CD14-positive monocyte (primary cell): ENCODE measurements at regions not wholly inside any gene's neighbourhood (a gene's known extent, or its start where the extent isn't known, plus 50 kb on each side); places are given as distances from the start of the nearest gene placed in this dataset.

Experiments
- DNase-seq, 3 donors: peaks; one replicate each; pipeline ENCODE4 v3.0.0-alpha.2; 2011 to 2022
- H2AFZ ChIP-seq: 2 replicates; pipeline ENCODE4 v1.6.0; 2012; ENCODE audit warnings: mild to moderate bottlenecking, low read depth, low read length, inconsistent platforms; ENCODE audit not compliant: insufficient read depth, poor library complexity, severe bottlenecking
- H3K27ac ChIP-seq, 2 donors: 1 replicate in 1 of 2; 2 replicates in 1 of 2; pipeline ENCODE4 v1.5.1; 2012 to 2013; ENCODE audit warnings: low read length in 2 of 2, control low read depth in 1 of 2, inconsistent platforms in 1 of 2, low read depth in 1 of 2, mild to moderate bottlenecking in 1 of 2
- H3K27me3 ChIP-seq, 2 donors: one replicate each; pipeline versions ENCODE4 v1.6.0 to v1.6.1; 2011 to 2013; ENCODE audit warnings: low read length in 2 of 2; ENCODE audit not compliant: control insufficient read depth in 2 of 2, insufficient read depth in 2 of 2
- H3K36me3 ChIP-seq, 2 donors: replicated peaks in 1 of 2; 1 replicate in 1 of 2; 2 replicates in 1 of 2; pipeline versions ENCODE4 v1.5.1 to v1.6.1; 2012 to 2013; ENCODE audit warnings: low read length in 2 of 2, control low read depth in 1 of 2, inconsistent platforms in 1 of 2, mild to moderate bottlenecking in 1 of 2; ENCODE audit not compliant: insufficient read depth in 2 of 2, control insufficient read depth in 1 of 2
- H3K4me1 ChIP-seq, 2 donors: 1 replicate in 1 of 2; 2 replicates in 1 of 2; pipeline versions ENCODE4 v1.5.1 to v1.6.1; 2012 to 2013; ENCODE audit warnings: low read length in 2 of 2, control low read depth in 1 of 2, inconsistent platforms in 1 of 2, mild to moderate bottlenecking in 1 of 2, moderate library complexity in 1 of 2; ENCODE audit not compliant: insufficient read depth in 2 of 2, control insufficient read depth in 1 of 2
- H3K4me2 ChIP-seq: replicated peaks from 2 replicates; pipeline ENCODE3; 2012; ENCODE audit warnings: low read length, moderate library complexity, mild to moderate bottlenecking; ENCODE audit not compliant: poor library complexity, severe bottlenecking; ENCODE audit errors: extremely low read depth
- H3K4me3 ChIP-seq, 3 experiments: fragments of 200-600 bp in 1 of 3; sonication (generic) in 1 of 3; replicated peaks in 1 of 3; 1 replicate in 2 of 3; 2 replicates in 1 of 3; pipeline ENCODE4 v1.5.1; 2011 to 2013; ENCODE audit warnings: low read length in 3 of 3, mild to moderate bottlenecking in 3 of 3, control low read depth in 2 of 3, low read depth in 2 of 3, inconsistent platforms in 1 of 3, moderate library complexity in 1 of 3
- H3K79me2 ChIP-seq: 2 replicates; pipeline ENCODE4 v1.6.0; 2012; ENCODE audit warnings: mild to moderate bottlenecking, control low read depth, inconsistent platforms, low read length, moderate library complexity; ENCODE audit not compliant: insufficient read depth
- H3K9ac ChIP-seq: 2 replicates; pipeline ENCODE4 v1.6.0; 2017; ENCODE audit warnings: low read length, mild to moderate bottlenecking; ENCODE audit not compliant: insufficient read depth, poor library complexity, severe bottlenecking
- H3K9me3 ChIP-seq, 2 donors: replicated peaks in 1 of 2; 1 replicate in 1 of 2; 2 replicates in 1 of 2; pipeline versions ENCODE4 v1.5.1 to v1.6.1; 2012 to 2013; ENCODE audit warnings: low read length in 2 of 2, control low read depth in 1 of 2; ENCODE audit not compliant: control insufficient read depth in 1 of 2, insufficient read depth in 1 of 2
- H4K20me1 ChIP-seq: 2 replicates; pipeline ENCODE4 v1.6.0; 2012; ENCODE audit warnings: mild to moderate bottlenecking, low read length, control low read depth, moderate library complexity; ENCODE audit not compliant: insufficient read depth
- H3K27ac Mint-ChIP-seq, 7 donors: one replicate each; pipeline ENCODE4 v1.8.0; 2020; ENCODE audit warnings: mild to moderate bottlenecking in 7 of 7, mixed read lengths in 7 of 7, moderate library complexity in 6 of 7, inconsistent platforms in 2 of 7
- H3K27me3 Mint-ChIP-seq, 3 donors: one replicate each; pipeline ENCODE4 v1.8.0; 2021 to 2022; ENCODE audit warnings: low read depth in 3 of 3, mild to moderate bottlenecking in 3 of 3, mixed read lengths in 3 of 3, moderate library complexity in 3 of 3, inconsistent platforms in 1 of 3
- H3K36me3 Mint-ChIP-seq, 2 donors: one replicate each; pipeline ENCODE4 v1.8.0; 2020; ENCODE audit warnings: mixed read lengths in 2 of 2, inconsistent platforms in 1 of 2, mild to moderate bottlenecking in 1 of 2
- H3K4me1 Mint-ChIP-seq: one replicate; pipeline ENCODE4 v1.8.0; 2020; ENCODE audit warnings: mild to moderate bottlenecking, mixed read lengths
- H3K4me3 Mint-ChIP-seq, 2 donors: one replicate each; pipeline ENCODE4 v1.8.0; 2020; ENCODE audit warnings: mild to moderate bottlenecking in 2 of 2, mixed read lengths in 2 of 2, moderate library complexity in 1 of 2
- H3K9me3 Mint-ChIP-seq, 7 donors: one replicate each; pipeline ENCODE4 v1.8.0; 2020 to 2022; ENCODE audit warnings: mixed read lengths in 7 of 7, mild to moderate bottlenecking in 6 of 7, moderate library complexity in 6 of 7, inconsistent platforms in 2 of 7
- WGBS: methylation state at CpG from one replicate; pipeline ENCODE4 v1.1.5; 2013; ENCODE audit warnings: missing lambda C conversion rate; ENCODE audit not compliant: insufficient coverage; 5-methylcytosine and 5-hydroxymethylcytosine counted together
- intact Hi-C, 2 donors: fragments of 100-400 bp; cut with micrococcal nuclease; formaldehyde crosslinking; loops; one replicate each; pipeline versions ENCODE4 v1.15.0 to v1.15.1; 2023
- TF ChIP-seq, protein P1 (sequence below): fragments of 200-600 bp; IDR thresholded peaks from one replicate; pipeline ENCODE4 v1.8.0; 2022; ENCODE audit warnings: antibody characterized with exemption, mild to moderate bottlenecking

DNA sequence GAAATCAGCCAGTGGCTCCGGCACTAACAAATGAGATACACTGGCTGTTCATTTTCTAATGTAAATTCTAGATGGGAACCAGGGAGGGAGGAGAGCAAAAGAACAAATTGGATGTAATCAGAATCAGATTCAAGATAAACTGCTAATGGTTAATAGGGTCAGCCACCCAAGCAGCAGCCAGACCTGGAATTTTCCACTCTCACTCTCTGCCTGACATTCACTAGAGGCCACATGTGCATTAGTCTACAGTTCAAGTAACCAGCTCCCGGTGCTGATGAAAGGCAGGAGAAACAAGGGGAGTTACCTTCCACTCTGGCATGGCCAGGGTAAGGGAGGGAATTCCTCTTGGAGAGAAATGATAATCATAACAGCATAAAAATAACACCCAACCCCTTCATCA lies 597.7 kb downstream of the TOX3 start:
- Histone ChIP-seq H3K79me2 (no peaks in the 10 kb centered on the region), H3K4me2 (no peak overlapping the region), H3K9me3 (no peaks in the 10 kb centered on the region), H4K20me1 (no peaks in the 10 kb centered on the region), H3K9ac (no peak overlapping the region), H3K36me3 (no peaks in the 10 kb centered on the region), H2AFZ (no peak overlapping the region), H3K27ac (no peak overlapping the region), H3K27me3 (no peaks in the 10 kb centered on the region), H3K4me1 (no peaks in the 10 kb centered on the region), H3K4me3 (no peak overlapping the region)
- H3K9me3 Mint-ChIP-seq: no peaks in the 10 kb centered on the region
- peaks cover 0 to 2% (median 0%) of the 10 kb centered on the region in 3 donors for H3K27me3 Mint-ChIP-seq
- TF ChIP-seq, protein P1, sequence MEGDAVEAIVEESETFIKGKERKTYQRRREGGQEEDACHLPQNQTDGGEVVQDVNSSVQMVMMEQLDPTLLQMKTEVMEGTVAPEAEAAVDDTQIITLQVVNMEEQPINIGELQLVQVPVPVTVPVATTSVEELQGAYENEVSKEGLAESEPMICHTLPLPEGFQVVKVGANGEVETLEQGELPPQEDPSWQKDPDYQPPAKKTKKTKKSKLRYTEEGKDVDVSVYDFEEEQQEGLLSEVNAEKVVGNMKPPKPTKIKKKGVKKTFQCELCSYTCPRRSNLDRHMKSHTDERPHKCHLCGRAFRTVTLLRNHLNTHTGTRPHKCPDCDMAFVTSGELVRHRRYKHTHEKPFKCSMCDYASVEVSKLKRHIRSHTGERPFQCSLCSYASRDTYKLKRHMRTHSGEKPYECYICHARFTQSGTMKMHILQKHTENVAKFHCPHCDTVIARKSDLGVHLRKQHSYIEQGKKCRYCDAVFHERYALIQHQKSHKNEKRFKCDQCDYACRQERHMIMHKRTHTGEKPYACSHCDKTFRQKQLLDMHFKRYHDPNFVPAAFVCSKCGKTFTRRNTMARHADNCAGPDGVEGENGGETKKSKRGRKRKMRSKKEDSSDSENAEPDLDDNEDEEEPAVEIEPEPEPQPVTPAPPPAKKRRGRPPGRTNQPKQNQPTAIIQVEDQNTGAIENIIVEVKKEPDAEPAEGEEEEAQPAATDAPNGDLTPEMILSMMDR: no peak
- intact Hi-C loops: no loop called here
- H3K4me1 Mint-ChIP-seq: no peaks in the 10 kb centered on the region
- no peaks in the 10 kb centered on the region for H3K36me3 Mint-ChIP-seq
- H3K4me3 Mint-ChIP-seq: no peak overlapping the region
- 86% methylated on average over 1 of the region's 2 CpGs for WGBS
- no peak overlapping the region for H3K27ac Mint-ChIP-seq
- no peak for DNase-seq

DNA sequence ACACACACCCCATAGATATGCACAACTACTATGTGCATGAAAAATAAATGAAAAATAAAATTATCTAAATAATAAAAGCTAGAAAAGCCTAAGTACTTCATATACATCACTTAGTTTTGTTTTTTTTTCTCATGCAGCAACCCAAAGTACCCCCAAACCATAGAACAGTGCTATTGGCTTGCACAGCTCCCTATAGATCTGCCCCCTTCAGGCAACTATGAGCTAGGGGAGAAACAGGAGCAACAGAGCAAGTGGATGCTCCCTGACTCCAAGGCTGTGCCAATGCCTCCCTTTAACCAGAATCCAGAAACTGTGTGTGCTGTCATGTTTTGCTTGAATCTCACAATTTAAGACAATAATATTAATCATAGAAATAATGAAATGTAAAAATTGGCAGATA lies 605.5 kb downstream of the TOX3 start:
- TF ChIP-seq, protein P1: no peak
- Mint-ChIP-seq H3K36me3 (no peaks in the 10 kb centered on the region), H3K27ac (no peak overlapping the region), H3K9me3 (peaks cover 0 to 3% (median 1%) of the 10 kb centered on the region in 7 donors), H3K27me3 (no peaks in the 10 kb centered on the region), H3K4me1 (no peaks in the 10 kb centered on the region), H3K4me3 (no peak overlapping the region)
- no peaks in the 10 kb centered on the region for H3K36me3 ChIP-seq
- H3K9ac ChIP-seq: no peak overlapping the region
- H4K20me1 ChIP-seq: no peaks in the 10 kb centered on the region
- no peaks in the 10 kb centered on the region for H3K27me3 ChIP-seq
- H3K4me1 ChIP-seq: no peaks in the 10 kb centered on the region
- H2AFZ ChIP-seq: no peak overlapping the region
- intact Hi-C loops: loop anchor here in 1 of 2 donors (2.0 kb wide), 1 partner anchor 31 kb away; no protein-coding TSS in a partner anchor
- no peak overlapping the region for H3K27ac ChIP-seq
- no peaks in the 10 kb centered on the region for H3K79me2 ChIP-seq
- H3K9me3 ChIP-seq: no peaks in the 10 kb centered on the region
- DNase-seq: no peak
- no peak overlapping the region for H3K4me2 ChIP-seq
- no peak overlapping the region for H3K4me3 ChIP-seq
